ENCODE measurements at regions not wholly inside any gene's neighbourhood (a gene's known extent, or its start where the extent isn't known, plus 50 kb on each side); places are given as distances from the start of the nearest gene placed in this dataset.

GRCh38 chr3:157979022-157979421 is 127.2 kb downstream of the SHOX2 start:
- Histone ChIP-seq H3K27ac (ENCODE audit: low read length, poor library complexity, severe bottlenecking) (no peak overlapping the region), H3K4ac (ENCODE audit: low read depth in 1 of 2, low read length in 2 of 2) (no peak overlapping the region), H2AFZ (ENCODE audit: low read depth, low read length) (no peak overlapping the region), H3K4me3 (ENCODE audit: insufficient read depth in 1 of 2, low read depth in 1 of 2, low read length in 2 of 2) (no peak overlapping the region), H3K23ac (ENCODE audit: low read length in 2 of 2) (no peak overlapping the region), H3K9ac (ENCODE audit: low read length) (no peak overlapping the region), H3K36me3 (ENCODE audit: control insufficient read depth in 1 of 2, insufficient read depth in 2 of 2, low read depth in 1 of 2, low read length in 2 of 2) (no peaks in the 10 kb centered on the region), H3K14ac (ENCODE audit: low read length in 2 of 2) (no peak overlapping the region), H2BK15ac (ENCODE audit: low read depth, poor library complexity, severe bottlenecking) (no peak overlapping the region), H2BK12ac (ENCODE audit: low read length in 2 of 2) (no peak overlapping the region), H3K18ac (ENCODE audit: low read depth in 1 of 2, low read length in 2 of 2) (no peak overlapping the region), H4K8ac (ENCODE audit: low read length) (no peak overlapping the region), H3K9me3 (ENCODE audit: control insufficient read depth, low read length) (no peaks in the 10 kb centered on the region), H3K4me2 (ENCODE audit: low read length, poor library complexity, severe bottlenecking) (no peak overlapping the region), H4K91ac (ENCODE audit: low read length) (no peak overlapping the region), H3K4me1 (ENCODE audit: control insufficient read depth, insufficient read depth, low read depth, low read length) (no peaks in the 10 kb centered on the region), H3K27me3 (ENCODE audit: control insufficient read depth in 1 of 2, insufficient read depth in 1 of 2, low read length in 2 of 2) (no peaks in the 10 kb centered on the region), H2AK5ac (ENCODE audit: low read length, severe bottlenecking) (no peak overlapping the region), H2BK5ac (ENCODE audit: low read depth, low read length, poor library complexity, severe bottlenecking) (no peak overlapping the region), H3K79me1 (replicated peaks; ENCODE audit: low read length, poor library complexity, severe bottlenecking) (no peaks in the 10 kb centered on the region), H2BK120ac (ENCODE audit: low read depth, low read length) (no peak overlapping the region)
- DNase-seq = no peak
- WGBS = 60% methylated on average over 1 of the region's 1 CpG

- Histone ChIP-seq H4K91ac (ENCODE audit: low read length) (no peak overlapping the region), H3K4me1 (ENCODE audit: control insufficient read depth, insufficient read depth, low read depth, low read length) (peaks cover 1% of the 10 kb centered on the region)
- WGBS = 9% methylated on average over 1 of the region's 2 CpGs
Observed at GRCh38 chr3:157961665-157962064, 144.6 kb downstream of the SHOX2 start.

DNA sequence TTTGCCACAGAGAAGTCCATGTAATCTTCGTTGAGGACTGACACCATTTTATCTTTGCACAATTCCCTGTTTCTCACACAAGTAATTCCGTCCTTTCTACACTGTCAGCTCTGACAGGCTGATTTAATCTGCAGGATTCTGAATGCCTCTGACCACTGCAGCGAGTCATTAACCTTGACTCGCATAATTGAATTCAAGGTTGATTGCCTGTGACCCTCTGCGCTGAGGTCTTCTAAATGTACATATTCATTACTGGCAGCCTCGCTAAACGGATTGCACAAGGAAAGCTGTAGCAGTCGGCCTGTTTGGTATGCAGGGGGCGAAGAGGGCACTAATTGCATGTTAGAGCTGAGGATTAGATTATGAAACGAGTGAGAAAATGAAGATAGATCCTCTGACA is 147.8 kb downstream of the SHOX2 start:
- no peak overlapping the region for H2AK5ac ChIP-seq (ENCODE audit: low read length, severe bottlenecking)

More at GRCh38 chr3:157961665-157962064, 144.6 kb downstream of the SHOX2 start:
- H2BK120ac ChIP-seq (ENCODE audit: low read depth, low read length) = no peak overlapping the region
- H2BK12ac ChIP-seq (ENCODE audit: low read length in 2 of 2) = no peak overlapping the region
- H2BK5ac ChIP-seq (ENCODE audit: low read depth, low read length, poor library complexity, severe bottlenecking) = no peak overlapping the region
- no peak overlapping the region for H3K23ac ChIP-seq (ENCODE audit: low read length in 2 of 2)
- no peak overlapping the region for H3K4me2 ChIP-seq (ENCODE audit: low read length, poor library complexity, severe bottlenecking)
- H2AFZ ChIP-seq (ENCODE audit: low read depth, low read length) = no peak overlapping the region
- no peak overlapping the region for H3K14ac ChIP-seq (ENCODE audit: low read length in 2 of 2)
- H3K4ac ChIP-seq (ENCODE audit: low read depth in 1 of 2, low read length in 2 of 2) = no peak overlapping the region
- H3K9me3 ChIP-seq (ENCODE audit: control insufficient read depth, low read length) = no peaks in the 10 kb centered on the region
- H3K27me3 ChIP-seq (ENCODE audit: control insufficient read depth in 1 of 2, insufficient read depth in 1 of 2, low read length in 2 of 2) = peaks cover 0 to 4% of the 10 kb centered on the region in 2 experiments
- DNase-seq = no peak
- H2BK15ac ChIP-seq (ENCODE audit: low read depth, poor library complexity, severe bottlenecking) = no peak overlapping the region
- no peaks in the 10 kb centered on the region for H3K79me1 ChIP-seq (replicated peaks; ENCODE audit: low read length, poor library complexity, severe bottlenecking)
- no peak overlapping the region for H3K4me3 ChIP-seq (ENCODE audit: insufficient read depth in 1 of 2, low read depth in 1 of 2, low read length in 2 of 2)
- no peak overlapping the region for H3K9ac ChIP-seq (ENCODE audit: low read length)
- H3K27ac ChIP-seq (ENCODE audit: low read length, poor library complexity, severe bottlenecking) = no peak overlapping the region
- H3K18ac ChIP-seq (ENCODE audit: low read depth in 1 of 2, low read length in 2 of 2) = no peak overlapping the region
- no peak overlapping the region for H2AK5ac ChIP-seq (ENCODE audit: low read length, severe bottlenecking)
- no peak overlapping the region for H4K8ac ChIP-seq (ENCODE audit: low read length)
- no peaks in the 10 kb centered on the region for H3K36me3 ChIP-seq (ENCODE audit: control insufficient read depth in 1 of 2, insufficient read depth in 2 of 2, low read depth in 1 of 2, low read length in 2 of 2)

DNA sequence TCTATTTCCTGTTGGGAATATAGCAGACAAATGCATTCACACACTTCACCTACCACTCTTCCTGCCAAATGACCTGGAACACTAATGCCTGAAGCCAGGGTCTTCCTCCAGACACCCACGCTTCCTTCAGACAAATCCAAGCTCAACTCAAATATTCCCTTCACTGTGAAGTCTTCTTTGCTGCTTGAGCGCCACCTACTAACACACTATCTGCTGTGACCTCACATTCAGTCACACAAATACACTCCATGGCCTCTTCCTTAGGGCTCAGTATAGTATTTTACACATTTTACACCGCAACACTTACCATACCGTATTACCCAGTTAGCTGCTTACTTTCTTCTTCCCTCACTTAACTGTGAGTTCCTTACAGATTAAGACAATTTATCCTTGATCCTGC is 149.4 kb downstream of the SHOX2 start:
- no peak overlapping the region for H3K27ac ChIP-seq (ENCODE audit: low read length, poor library complexity, severe bottlenecking)
- H3K79me1 ChIP-seq (replicated peaks; ENCODE audit: low read length, poor library complexity, severe bottlenecking) = no peaks in the 10 kb centered on the region
- no peak overlapping the region for H3K9ac ChIP-seq (ENCODE audit: low read length)
- no peak overlapping the region for H3K18ac ChIP-seq (ENCODE audit: low read depth in 1 of 2, low read length in 2 of 2)
- H3K36me3 ChIP-seq (ENCODE audit: control insufficient read depth in 1 of 2, insufficient read depth in 2 of 2, low read depth in 1 of 2, low read length in 2 of 2) = no peaks in the 10 kb centered on the region
- H4K91ac ChIP-seq (ENCODE audit: low read length) = no peak overlapping the region
- H2BK15ac ChIP-seq (ENCODE audit: low read depth, poor library complexity, severe bottlenecking) = no peak overlapping the region
- H3K4ac ChIP-seq (ENCODE audit: low read depth in 1 of 2, low read length in 2 of 2) = no peak overlapping the region
- no peak overlapping the region for H2BK12ac ChIP-seq (ENCODE audit: low read length in 2 of 2)
- peaks cover 0 to 4% of the 10 kb centered on the region in 2 experiments for H3K27me3 ChIP-seq (ENCODE audit: control insufficient read depth in 1 of 2, insufficient read depth in 1 of 2, low read length in 2 of 2)
- H2BK5ac ChIP-seq (ENCODE audit: low read depth, low read length, poor library complexity, severe bottlenecking) = no peak overlapping the region
- no peak overlapping the region for H2BK120ac ChIP-seq (ENCODE audit: low read depth, low read length)
- no peaks in the 10 kb centered on the region for H3K9me3 ChIP-seq (ENCODE audit: control insufficient read depth, low read length)
- H3K4me1 ChIP-seq (ENCODE audit: control insufficient read depth, insufficient read depth, low read depth, low read length) = peaks cover 1% of the 10 kb centered on the region
- WGBS = 68% methylated on average over 4 of the region's 4 CpGs
- no peak overlapping the region for H2AK5ac ChIP-seq (ENCODE audit: low read length, severe bottlenecking)
- no peak overlapping the region for H3K4me3 ChIP-seq (ENCODE audit: insufficient read depth in 1 of 2, low read depth in 1 of 2, low read length in 2 of 2)
- H3K14ac ChIP-seq (ENCODE audit: low read length in 2 of 2) = no peak overlapping the region
- H3K23ac ChIP-seq (ENCODE audit: low read length in 2 of 2) = no peak overlapping the region
- H2AFZ ChIP-seq (ENCODE audit: low read depth, low read length) = no peak overlapping the region
- DNase-seq = no peak
- no peak overlapping the region for H3K4me2 ChIP-seq (ENCODE audit: low read length, poor library complexity, severe bottlenecking)
- H4K8ac ChIP-seq (ENCODE audit: low read length) = no peak overlapping the region

More for the DNA sequence above, 147.8 kb downstream of the SHOX2 start:
- 42% methylated on average over 10 of the region's 10 CpGs for WGBS
- no peak overlapping the region for H3K9ac ChIP-seq (ENCODE audit: low read length)
- H3K9me3 ChIP-seq (ENCODE audit: control insufficient read depth, low read length) = no peaks in the 10 kb centered on the region
- H3K4me1 ChIP-seq (ENCODE audit: control insufficient read depth, insufficient read depth, low read depth, low read length) = peaks cover 1% of the 10 kb centered on the region
- H3K4me2 ChIP-seq (ENCODE audit: low read length, poor library complexity, severe bottlenecking) = no peak overlapping the region
- H2AFZ ChIP-seq (ENCODE audit: low read depth, low read length) = no peak overlapping the region
- H3K27ac ChIP-seq (ENCODE audit: low read length, poor library complexity, severe bottlenecking) = no peak overlapping the region
- H3K36me3 ChIP-seq (ENCODE audit: control insufficient read depth in 1 of 2, insufficient read depth in 2 of 2, low read depth in 1 of 2, low read length in 2 of 2) = no peaks in the 10 kb centered on the region
- no peak overlapping the region for H3K18ac ChIP-seq (ENCODE audit: low read depth in 1 of 2, low read length in 2 of 2)
- no peak for DNase-seq
- H2BK12ac ChIP-seq (ENCODE audit: low read length in 2 of 2) = no peak overlapping the region
- H2BK120ac ChIP-seq (ENCODE audit: low read depth, low read length) = no peak overlapping the region
- H3K79me1 ChIP-seq (replicated peaks; ENCODE audit: low read length, poor library complexity, severe bottlenecking) = no peaks in the 10 kb centered on the region
- no peak overlapping the region for H2BK5ac ChIP-seq (ENCODE audit: low read depth, low read length, poor library complexity, severe bottlenecking)
- no peak overlapping the region for H3K4me3 ChIP-seq (ENCODE audit: insufficient read depth in 1 of 2, low read depth in 1 of 2, low read length in 2 of 2)
- H3K4ac ChIP-seq (ENCODE audit: low read depth in 1 of 2, low read length in 2 of 2) = no peak overlapping the region
- H3K27me3 ChIP-seq (ENCODE audit: control insufficient read depth in 1 of 2, insufficient read depth in 1 of 2, low read length in 2 of 2) = peaks cover 0 to 4% of the 10 kb centered on the region in 2 experiments
- no peak overlapping the region for H2BK15ac ChIP-seq (ENCODE audit: low read depth, poor library complexity, severe bottlenecking)
- no peak overlapping the region for H3K14ac ChIP-seq (ENCODE audit: low read length in 2 of 2)
- no peak overlapping the region for H4K8ac ChIP-seq (ENCODE audit: low read length)
- no peak overlapping the region for H3K23ac ChIP-seq (ENCODE audit: low read length in 2 of 2)
- no peak overlapping the region for H4K91ac ChIP-seq (ENCODE audit: low read length)

All from mesenchymal stem cell (in vitro differentiated cells and primary cell).